H1 (cell line): ENCODE measurements at regions not wholly inside any gene's neighbourhood (a gene's known extent, or its start where the extent isn't known, plus 50 kb on each side); places are given as distances from the start of the nearest gene placed in this dataset.

Source experiments
- CTCF ChIA-PET: fragments of 300-600 bp; sonication (Branson Sonifier 250); formaldehyde crosslinking; loops from one replicate; lab custom pipeline; 2021; ENCODE audit not compliant: partially characterized antibody; lab: Charles Lee
- POLR2A ChIA-PET: fragments of 300-600 bp; sonication (Branson Sonifier 250); formaldehyde crosslinking; loops from one replicate; lab custom pipeline; 2021; ENCODE audit warnings: inconsistent platforms; ENCODE audit not compliant: partially characterized antibody; lab: Charles Lee
- DNase-seq, 2 experiments: peaks; one replicate each; pipeline versions ENCODE4 v3.0.0 to v3.0.0-alpha.2; 2010 to 2022; ENCODE audit warnings: low spot score in 2 of 2, low read depth in 1 of 2, mixed read lengths in 1 of 2
- FAIRE-seq: peaks from 2 replicates; lab custom pipeline; 2011; peaks lifted over from hg19 to GRCh38; lab: Jason Lieb, UNC
- H2AFZ ChIP-seq: 2 replicates; pipeline ENCODE4 v1.8.1; 2012; ENCODE audit warnings: low read length, inconsistent platforms
- H2AK5ac ChIP-seq: 2 replicates; pipeline ENCODE4 v1.6.1; 2013; ENCODE audit warnings: low read depth, low read length
- H2BK120ac ChIP-seq: replicated peaks from 2 replicates; pipeline ENCODE3; 2013; ENCODE audit warnings: low read depth, low read length, inconsistent platforms
- H2BK12ac ChIP-seq: 2 replicates; pipeline ENCODE4 v1.6.1; 2013; ENCODE audit warnings: low read depth, low read length
- H2BK15ac ChIP-seq: 2 replicates; pipeline ENCODE4 v1.6.1; 2013; ENCODE audit warnings: low read length
- H2BK20ac ChIP-seq: 2 replicates; pipeline ENCODE4 v1.6.1; 2013; ENCODE audit warnings: low read length
- H2BK5ac ChIP-seq: 2 replicates; pipeline ENCODE4 v1.6.1; 2013; ENCODE audit warnings: low read depth, low read length
- H3K14ac ChIP-seq: 2 replicates; pipeline ENCODE4 v1.6.1; 2013; ENCODE audit warnings: inconsistent platforms; ENCODE audit not compliant: insufficient read length
- H3K18ac ChIP-seq: 2 replicates; pipeline ENCODE4 v1.6.1; 2013; ENCODE audit warnings: low read length; ENCODE audit errors: extremely low read depth
- H3K23ac ChIP-seq: 2 replicates; pipeline ENCODE4 v1.6.1; 2013; ENCODE audit warnings: inconsistent platforms; ENCODE audit not compliant: insufficient read length
- H3K23me2 ChIP-seq: 2 replicates; pipeline ENCODE4 v1.6.1; 2013; ENCODE audit warnings: low read depth, low read length
- H3K27ac ChIP-seq: 2 replicates; pipeline ENCODE4 v1.6.1; 2011; ENCODE audit warnings: low read depth, low read length, inconsistent platforms
- H3K27me3 ChIP-seq, 4 experiments: replicated peaks in 1 of 4; 1 replicate in 1 of 4; 2 replicates in 3 of 4; pipeline versions ENCODE4 v1.6.1 to v1.8.1; 2011 to 2013; ENCODE audit warnings: low read length in 3 of 4, mild to moderate bottlenecking in 3 of 4, inconsistent platforms in 2 of 4, mixed read lengths in 2 of 4, moderate library complexity in 1 of 4; ENCODE audit not compliant: control insufficient read depth in 3 of 4, insufficient read depth in 3 of 4; ENCODE audit errors: extremely low read depth in 1 of 4
- H3K36me3 ChIP-seq, 4 experiments: 2 replicates each; pipeline versions ENCODE4 v1.6.1 to v1.8.1; 2011 to 2013; ENCODE audit warnings: mild to moderate bottlenecking in 4 of 4, low read length in 3 of 4, moderate library complexity in 2 of 4, control low read depth in 1 of 4, inconsistent platforms in 1 of 4; ENCODE audit not compliant: insufficient read depth in 4 of 4, control insufficient read depth in 2 of 4
- H3K4ac ChIP-seq: replicated peaks from 2 replicates; pipeline ENCODE3; 2013; ENCODE audit warnings: low read length, low read depth, mixed read lengths, inconsistent platforms; ENCODE audit not compliant: insufficient read length
- H3K4me1 ChIP-seq, 4 experiments: replicated peaks in 1 of 4; 1 replicate in 1 of 4; 2 replicates in 3 of 4; pipeline versions ENCODE4 v1.6.1 to v1.8.1; 2011 to 2013; ENCODE audit warnings: low read length in 3 of 4, inconsistent platforms in 2 of 4, mixed read lengths in 1 of 4; ENCODE audit not compliant: insufficient read depth in 4 of 4, control insufficient read depth in 3 of 4
- H3K4me2 ChIP-seq, 2 experiments: 2 replicates each; pipeline versions ENCODE4 v1.6.1 to v1.8.1; 2011 to 2013; ENCODE audit warnings: low read depth in 2 of 2, low read length in 2 of 2, control low read depth in 1 of 2, inconsistent platforms in 1 of 2, mild to moderate bottlenecking in 1 of 2; ENCODE audit not compliant: insufficient read depth in 1 of 2
- H3K4me3 ChIP-seq, 4 experiments: fragments of 200-600, 300-600 bp in 1 of 4; sonication (generic), shearing (Covaris generic), sonication (Bioruptor Twin) in 1 of 4; 2 replicates each; pipeline versions ENCODE4 v1.5.1 to v1.8.1; 2011 to 2016; ENCODE audit warnings: low read length in 4 of 4, low read depth in 3 of 4, control low read depth in 2 of 4, inconsistent platforms in 2 of 4, mild to moderate bottlenecking in 2 of 4, mixed read lengths in 1 of 4, moderate library complexity in 1 of 4; ENCODE audit not compliant: insufficient read depth in 2 of 4; ENCODE audit errors: extremely low read depth in 1 of 4
- H3K56ac ChIP-seq: replicated peaks from 2 replicates; pipeline ENCODE3; 2013; ENCODE audit warnings: low read depth, mild to moderate bottlenecking, mixed read lengths, low read length, inconsistent platforms; ENCODE audit not compliant: insufficient read length
- H3K79me1 ChIP-seq: 2 replicates; pipeline ENCODE4 v1.6.1; 2013; ENCODE audit warnings: low read depth, low read length, control low read depth
- H3K79me2 ChIP-seq, 2 experiments: 2 replicates each; pipeline versions ENCODE4 v1.6.1 to v1.8.1; 2012 to 2013; ENCODE audit warnings: low read length in 2 of 2, mild to moderate bottlenecking in 2 of 2, inconsistent platforms in 1 of 2; ENCODE audit not compliant: insufficient read depth in 2 of 2, control insufficient read depth in 1 of 2
- H3K9ac ChIP-seq, 4 experiments: replicated peaks in 1 of 4; 1 replicate in 1 of 4; 2 replicates in 3 of 4; pipeline versions ENCODE4 v1.6.1 to v1.8.1; 2011 to 2013; ENCODE audit warnings: low read depth in 3 of 4, low read length in 3 of 4, control low read depth in 2 of 4, mild to moderate bottlenecking in 2 of 4, moderate library complexity in 2 of 4, inconsistent platforms in 1 of 4; ENCODE audit errors: extremely low read depth in 1 of 4
- H3K9me3 ChIP-seq, 2 experiments: 2 replicates each; pipeline versions ENCODE4 v1.6.1 to v1.8.1; 2012 to 2013; ENCODE audit warnings: mild to moderate bottlenecking in 2 of 2, moderate library complexity in 2 of 2, control low read depth in 1 of 2, inconsistent platforms in 1 of 2, low read depth in 1 of 2, low read length in 1 of 2, mixed read lengths in 1 of 2; ENCODE audit not compliant: insufficient read depth in 2 of 2
- H4K20me1 ChIP-seq, 2 experiments: replicated peaks in 1 of 2; 2 replicates each; pipeline versions ENCODE3 to v1.8.1; 2011 to 2013; ENCODE audit warnings: inconsistent platforms in 2 of 2, low read length in 2 of 2, mild to moderate bottlenecking in 1 of 2; ENCODE audit not compliant: insufficient read depth in 2 of 2, control insufficient read depth in 1 of 2
- H4K5ac ChIP-seq: 2 replicates; pipeline ENCODE4 v1.6.1; 2013; ENCODE audit warnings: low read length, low read depth, mixed read lengths, inconsistent platforms; ENCODE audit not compliant: insufficient read length
- H4K8ac ChIP-seq: 2 replicates; pipeline ENCODE4 v1.8.0; 2013; ENCODE audit warnings: mild to moderate bottlenecking, moderate library complexity, low read length, inconsistent platforms; ENCODE audit not compliant: insufficient read depth; ENCODE audit errors: extremely low read depth
- H4K91ac ChIP-seq: replicated peaks from 2 replicates; pipeline ENCODE3; 2013; ENCODE audit warnings: low read length, mixed read lengths, inconsistent platforms; ENCODE audit not compliant: insufficient read length
- BCL11A ChIP-seq, 2 experiments: IDR thresholded peaks; one replicate each; pipeline ENCODE4 v1.6.1; 2011; ENCODE audit warnings: low read depth in 2 of 2, low read length in 2 of 2, mild to moderate bottlenecking in 2 of 2
- CBX5 ChIP-seq: fragments of 300-800, 300-1000 bp; sonication (generic); IDR thresholded peaks from 2 replicates; pipeline ENCODE4 v1.7.1; 2016; ENCODE audit warnings: antibody characterized with exemption, low read length, low read depth
- JUN ChIP-seq: IDR thresholded peaks from 2 replicates; pipeline ENCODE4 v1.6.1; 2011; ENCODE audit warnings: low read depth, mild to moderate bottlenecking, improper control_type of control experiment, low read length
- SRF ChIP-seq: IDR thresholded peaks from 2 replicates; pipeline ENCODE4 v1.6.1; 2011; ENCODE audit warnings: mild to moderate bottlenecking, low read depth, low read length, moderate library complexity
- TCF12 ChIP-seq: IDR thresholded peaks from 2 replicates; pipeline ENCODE4 v1.6.1; 2011; ENCODE audit warnings: low read depth, mild to moderate bottlenecking, low read length
- USF2 ChIP-seq: IDR thresholded peaks from 2 replicates; pipeline ENCODE4 v1.6.1; 2011; ENCODE audit warnings: low read length, improper control_type of control experiment
- YY1 ChIP-seq: IDR thresholded peaks from 2 replicates; pipeline ENCODE4 v1.6.1; 2011; ENCODE audit warnings: low read depth, mild to moderate bottlenecking, low read length
- WGBS, 2 experiments: shearing (Covaris generic) in 1 of 2; methylation state at CpG; one replicate each; pipeline versions ENCODE4 v1.1.6 to v1.1.7; 2013 to 2015; ENCODE audit warnings: low lambda C conversion rate in 2 of 2, mixed read lengths in 2 of 2, inconsistent platforms in 1 of 2, low coverage in 1 of 2, missing lambda C conversion rate in 1 of 2; ENCODE audit not compliant: insufficient replicate concordance in 2 of 2, insufficient coverage in 1 of 2, insufficient read length in 1 of 2; ENCODE audit errors: extremely low coverage in 1 of 2, missing lambda C conversion rate in 1 of 2; 5-methylcytosine and 5-hydroxymethylcytosine counted together
- TF ChIP-seq, protein P1 (sequence below): IDR thresholded peaks from 2 replicates; pipeline ENCODE4 v1.6.1; 2012; ENCODE audit warnings: inconsistent platforms

DNA sequence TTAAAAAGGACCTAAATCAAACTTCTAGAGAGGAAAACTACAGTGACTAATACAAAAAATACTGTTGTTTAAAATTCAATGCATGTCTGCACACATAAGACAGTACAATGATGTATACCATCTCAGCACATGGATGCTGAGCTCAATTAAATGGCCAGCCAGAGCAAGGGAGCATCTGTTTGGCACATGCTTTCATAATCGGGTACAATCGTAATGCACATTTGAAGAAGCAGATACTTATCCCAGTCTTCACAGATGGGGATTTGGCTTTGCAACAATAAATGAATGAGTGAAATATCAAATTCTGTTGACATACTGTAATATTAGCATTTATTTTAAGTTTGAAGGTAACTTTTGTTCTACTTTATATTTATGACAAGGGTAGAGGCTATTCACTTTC lies 187.8 kb downstream of the CRPPA start:
- ChIA-PET CTCF (no interaction called here), POLR2A (no interaction called here)
- Histone ChIP-seq H3K56ac (no peak overlapping the region), H3K9me3 (peaks cover 0 to 2% of the 10 kb centered on the region in 2 experiments; a peak in 2 of 4 replicates), H3K23ac (no peak overlapping the region), H3K18ac (no peak overlapping the region), H3K79me1 (no peaks in the 10 kb centered on the region), H2BK15ac (no peak overlapping the region), H2BK5ac (no peak overlapping the region), H3K27ac (no peak overlapping the region), H4K5ac (no peak overlapping the region), H3K36me3 (no peaks in the 10 kb centered on the region), H2BK20ac (no peak overlapping the region), H4K91ac (no peak overlapping the region), H3K4ac (no peak overlapping the region), H3K9ac (no peak overlapping the region), H3K4me3 (no peak overlapping the region), H3K14ac (no peak overlapping the region), H2AK5ac (no peak overlapping the region), H4K8ac (no peak overlapping the region), H2BK120ac (no peak overlapping the region), H2BK12ac (no peak overlapping the region), H4K20me1 (no peaks in the 10 kb centered on the region), H3K4me1 (no peaks in the 10 kb centered on the region), H2AFZ (no peak overlapping the region), H3K23me2 (no peaks in the 10 kb centered on the region), H3K79me2 (no peaks in the 10 kb centered on the region), H3K4me2 (no peak overlapping the region), H3K27me3 (no peaks in the 10 kb centered on the region)
- WGBS, 2 experiments = 92% methylated on average over 2 of the region's 2 CpGs; no CpG with 5 or more reads in 1 of the 2 experiments
- no peak for DNase-seq
- no peak for FAIRE-seq
- TF ChIP-seq USF2 (no peak), SRF (no peak), YY1 (no peak), JUN (no peak), CBX5 (no peak), TCF12 (no peak), BCL11A (IDR thresholded peaks at IDR 0.05; ENCODE audit: low read depth in 2 of 2, low read length in 2 of 2) (no peak)
- TF ChIP-seq, protein P1, sequence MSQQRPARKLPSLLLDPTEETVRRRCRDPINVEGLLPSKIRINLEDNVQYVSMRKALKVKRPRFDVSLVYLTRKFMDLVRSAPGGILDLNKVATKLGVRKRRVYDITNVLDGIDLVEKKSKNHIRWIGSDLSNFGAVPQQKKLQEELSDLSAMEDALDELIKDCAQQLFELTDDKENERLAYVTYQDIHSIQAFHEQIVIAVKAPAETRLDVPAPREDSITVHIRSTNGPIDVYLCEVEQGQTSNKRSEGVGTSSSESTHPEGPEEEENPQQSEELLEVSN = no peak
